RWPE2 (cell line): ENCODE measurements at regions not wholly inside any gene's neighbourhood (a gene's known extent, or its start where the extent isn't known, plus 50 kb on each side); places are given as distances from the start of the nearest gene placed in this dataset.
A peak's percentile ranks its signal among the peaks of the same experiment; 100 is the strongest.

Experiments
- ATAC-seq: fragments of 200-7000 bp; cut with Tn5 transposase; 3 replicates; pipeline ENCODE4 v1.9.1; 2021; ENCODE audit warnings: low read depth
- DNase-seq: peaks from one replicate; pipeline ENCODE4 v3.0.0-alpha.2; 2020; ENCODE audit warnings: low spot score
- H3K27ac ChIP-seq: fragments of 450-650 bp; 2 replicates; pipeline ENCODE4 v1.5.1; 2017; ENCODE audit warnings: mild to moderate bottlenecking; ENCODE audit not compliant: poor library complexity, severe bottlenecking
- H3K27me3 ChIP-seq: fragments of 250-450 bp; sonication (Bioruptor Pico); 2 replicates; pipeline ENCODE4 v1.5.1; 2021; ENCODE audit warnings: mild to moderate bottlenecking, moderate library complexity; ENCODE audit not compliant: insufficient read depth, poor library complexity, severe bottlenecking
- H3K36me3 ChIP-seq: fragments of 250-450 bp; sonication (Bioruptor Pico); 2 replicates; pipeline ENCODE4 v1.5.1; 2020; ENCODE audit warnings: low read depth, mild to moderate bottlenecking, moderate library complexity
- H3K4me1 ChIP-seq: fragments of 250-450 bp; sonication (Bioruptor Pico); 2 replicates; pipeline ENCODE4 v1.5.1; 2021; ENCODE audit warnings: mild to moderate bottlenecking, moderate library complexity; ENCODE audit not compliant: insufficient read depth, poor library complexity, severe bottlenecking
- H3K4me3 ChIP-seq: fragments of 250-450 bp; sonication (Bioruptor Pico); 2 replicates; pipeline ENCODE4 v1.5.1; 2021; ENCODE audit warnings: mild to moderate bottlenecking, moderate library complexity; ENCODE audit not compliant: severe bottlenecking
- H3K9me3 ChIP-seq: fragments of 250-450 bp; sonication (Bioruptor Pico); 2 replicates; pipeline ENCODE4 v1.5.1; 2021; ENCODE audit warnings: mild to moderate bottlenecking, moderate library complexity; ENCODE audit not compliant: severe bottlenecking
- TF ChIP-seq, protein P1 (sequence below): fragments of 450-650 bp; IDR thresholded peaks from one replicate; pipeline ENCODE4 v1.5.1; 2017; ENCODE audit warnings: mild to moderate bottlenecking, moderate library complexity; ENCODE audit not compliant: poor library complexity, severe bottlenecking

DNA sequence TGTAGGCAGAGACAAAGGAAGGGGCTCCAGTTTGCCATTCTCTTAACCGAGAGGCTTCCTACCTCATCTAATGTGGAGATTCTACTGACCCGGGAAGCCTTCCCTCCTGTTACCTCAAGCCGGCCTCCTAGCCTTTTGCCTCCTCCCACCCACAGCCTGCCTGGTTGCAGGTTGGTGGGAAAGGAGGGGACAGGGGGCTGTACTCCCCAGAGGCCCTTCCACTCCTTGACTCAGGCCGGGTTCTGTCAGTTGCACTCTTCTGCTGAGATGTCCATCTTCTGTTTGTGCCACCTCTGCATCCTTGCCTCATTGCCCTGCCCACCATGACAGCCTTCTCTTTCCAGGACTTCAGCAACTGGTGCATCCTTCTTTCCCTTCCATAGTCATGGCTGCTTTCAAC is 98.0 kb upstream of the SLC44A3 start:
- Histone ChIP-seq H3K9me3 (no peaks in the 10 kb centered on the region), H3K36me3 (no peaks in the 10 kb centered on the region), H3K27me3 (no peaks in the 10 kb centered on the region), H3K4me3 (no peak overlapping the region), H3K4me1 (peaks cover 20% of the 10 kb centered on the region), H3K27ac (no peak overlapping the region)
- ATAC-seq: no peak
- TF ChIP-seq, protein P1, sequence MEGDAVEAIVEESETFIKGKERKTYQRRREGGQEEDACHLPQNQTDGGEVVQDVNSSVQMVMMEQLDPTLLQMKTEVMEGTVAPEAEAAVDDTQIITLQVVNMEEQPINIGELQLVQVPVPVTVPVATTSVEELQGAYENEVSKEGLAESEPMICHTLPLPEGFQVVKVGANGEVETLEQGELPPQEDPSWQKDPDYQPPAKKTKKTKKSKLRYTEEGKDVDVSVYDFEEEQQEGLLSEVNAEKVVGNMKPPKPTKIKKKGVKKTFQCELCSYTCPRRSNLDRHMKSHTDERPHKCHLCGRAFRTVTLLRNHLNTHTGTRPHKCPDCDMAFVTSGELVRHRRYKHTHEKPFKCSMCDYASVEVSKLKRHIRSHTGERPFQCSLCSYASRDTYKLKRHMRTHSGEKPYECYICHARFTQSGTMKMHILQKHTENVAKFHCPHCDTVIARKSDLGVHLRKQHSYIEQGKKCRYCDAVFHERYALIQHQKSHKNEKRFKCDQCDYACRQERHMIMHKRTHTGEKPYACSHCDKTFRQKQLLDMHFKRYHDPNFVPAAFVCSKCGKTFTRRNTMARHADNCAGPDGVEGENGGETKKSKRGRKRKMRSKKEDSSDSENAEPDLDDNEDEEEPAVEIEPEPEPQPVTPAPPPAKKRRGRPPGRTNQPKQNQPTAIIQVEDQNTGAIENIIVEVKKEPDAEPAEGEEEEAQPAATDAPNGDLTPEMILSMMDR: no peak
- no peak for DNase-seq

DNA sequence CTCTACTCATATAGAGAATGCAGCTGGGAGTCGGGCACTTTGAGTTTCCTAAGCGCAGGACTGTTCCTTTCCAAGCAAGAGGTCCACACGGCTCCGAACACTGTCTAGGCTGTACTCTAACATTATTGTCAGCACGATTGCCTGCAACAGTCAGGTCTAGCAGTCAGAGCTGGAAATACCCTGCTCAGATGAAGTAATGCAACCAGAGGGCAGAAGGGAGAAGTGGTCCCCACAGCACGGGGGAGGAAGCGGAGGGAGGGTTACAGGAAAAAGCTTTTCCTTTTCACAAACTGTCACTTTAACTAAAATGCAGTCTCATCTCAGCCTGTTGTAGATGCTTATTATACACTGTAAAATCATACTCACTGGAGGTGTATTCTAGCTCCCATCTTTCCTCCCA is 98.9 kb upstream of the SLC44A3 start:
- H3K36me3 ChIP-seq: no peaks in the 10 kb centered on the region
- H3K9me3 ChIP-seq: no peaks in the 10 kb centered on the region
- DNase-seq: no peak
- H3K4me1 ChIP-seq: peaks cover 19% of the 10 kb centered on the region
- H3K27me3 ChIP-seq: no peaks in the 10 kb centered on the region
- no peak overlapping the region for H3K27ac ChIP-seq
- ATAC-seq: no peak
- no peak overlapping the region for H3K4me3 ChIP-seq
- TF ChIP-seq, protein P1: no peak

DNA sequence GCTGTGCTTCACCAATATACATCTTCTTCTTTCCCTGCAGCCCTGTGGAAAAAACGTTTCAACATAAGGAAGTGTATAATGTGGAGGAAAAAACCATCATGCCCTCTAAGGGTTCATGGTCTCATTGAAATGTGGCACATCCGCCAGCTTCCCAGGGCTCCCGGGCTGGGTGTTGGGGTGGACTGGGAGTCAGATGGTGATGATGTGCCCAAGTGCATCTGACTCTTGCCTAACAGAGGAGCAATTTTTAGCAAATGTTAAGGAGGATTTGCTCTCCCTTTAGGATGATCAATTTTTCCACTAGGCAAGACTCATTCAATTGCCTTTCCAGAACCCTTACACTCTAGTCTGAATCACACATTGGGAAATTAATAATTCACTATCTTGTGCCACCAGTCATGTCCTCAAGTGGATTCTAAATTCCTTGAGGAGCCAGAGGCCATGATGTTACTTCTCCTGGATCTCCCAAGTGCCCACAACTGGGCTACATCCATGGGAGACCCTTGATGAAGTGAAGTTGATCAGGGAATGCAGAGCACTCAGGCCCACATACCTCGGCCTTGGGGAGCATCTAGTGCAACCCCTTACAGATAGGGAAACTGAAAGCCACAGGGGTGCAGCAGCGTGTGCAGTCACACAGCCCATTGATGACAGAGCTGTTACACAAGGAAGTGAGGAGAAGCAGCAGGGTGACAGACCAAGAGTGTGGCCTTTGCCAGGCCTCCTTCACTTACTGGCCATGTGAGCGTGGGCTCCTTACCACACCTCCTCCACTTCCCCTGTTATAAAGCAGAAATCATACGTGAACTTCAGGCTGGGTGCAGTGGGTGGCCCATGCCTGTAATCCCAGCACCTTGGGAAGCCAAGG is 100.0 kb upstream of the SLC44A3 start:
- H3K27ac ChIP-seq: no peak overlapping the region

DNA sequence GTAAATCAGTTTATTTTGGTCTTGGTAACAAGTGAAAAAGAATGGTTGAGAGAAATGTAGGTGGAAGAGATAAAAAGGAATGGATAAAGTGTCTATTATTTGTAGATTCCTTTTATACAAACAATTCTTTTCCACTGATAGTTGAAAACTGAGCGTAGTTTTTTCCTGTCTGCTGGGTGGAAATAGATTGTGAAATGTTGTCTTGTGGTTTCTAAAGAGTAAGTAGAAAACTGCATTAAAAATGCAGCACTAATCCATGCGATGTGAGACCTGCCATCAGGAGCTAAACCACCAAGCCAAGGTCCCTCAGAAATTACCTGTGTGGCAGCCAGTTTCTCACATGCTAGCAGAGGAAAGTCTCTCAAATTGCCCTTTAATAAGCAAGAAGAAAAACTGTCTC is 103.2 kb upstream of the SLC44A3 start:
- Histone ChIP-seq H3K27ac (peak overlapping the region; percentile 14), H3K9me3 (no peaks in the 10 kb centered on the region), H3K36me3 (no peaks in the 10 kb centered on the region), H3K27me3 (no peaks in the 10 kb centered on the region), H3K4me1 (peaks cover 22% of the 10 kb centered on the region), H3K4me3 (no peak overlapping the region)
- ATAC-seq (no peak), DNase-seq (no peak)
- TF ChIP-seq, protein P1: no peak

More for the DNA sequence above, 100.0 kb upstream of the SLC44A3 start:
- Histone ChIP-seq H3K9me3 (no peaks in the 10 kb centered on the region), H3K4me3 (no peak overlapping the region), H3K27me3 (no peaks in the 10 kb centered on the region), H3K36me3 (no peaks in the 10 kb centered on the region), H3K4me1 (peaks cover 10% of the 10 kb centered on the region)
- ATAC-seq: no peak
- DNase-seq: no peak
- TF ChIP-seq, protein P1: no peak

DNA sequence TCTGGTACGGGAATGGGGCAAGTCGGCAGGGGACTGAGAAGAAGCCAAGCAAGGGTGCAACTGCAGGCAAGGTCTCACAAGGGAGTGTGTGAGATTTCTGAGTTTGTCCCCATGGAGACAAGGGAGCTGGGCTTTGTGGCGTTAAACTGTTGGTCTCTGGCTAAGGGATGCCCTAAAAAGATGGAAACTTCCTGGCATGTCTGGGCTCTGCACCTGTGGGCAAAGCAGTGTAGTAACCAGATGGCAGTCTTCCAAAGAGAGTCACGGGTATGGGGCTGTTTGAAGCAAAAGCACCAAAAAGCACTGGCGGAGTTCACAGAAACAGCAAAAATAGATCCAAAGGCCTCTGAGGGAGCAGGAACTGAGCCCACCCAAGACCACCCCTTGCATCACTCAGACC is 104.8 kb upstream of the SLC44A3 start:
- Histone ChIP-seq H3K27ac (peak overlapping the region; percentile 74), H3K9me3 (no peaks in the 10 kb centered on the region), H3K36me3 (no peaks in the 10 kb centered on the region), H3K4me1 (peaks cover 22% of the 10 kb centered on the region), H3K27me3 (no peaks in the 10 kb centered on the region), H3K4me3 (no peak overlapping the region)
- ATAC-seq (no peak), DNase-seq (no peak)
- TF ChIP-seq, protein P1: no peak
